Retinal pigment epithelial cell (primary cell): ENCODE measurements at regions not wholly inside any gene's neighbourhood (a gene's known extent, or its start where the extent isn't known, plus 50 kb on each side); places are given as distances from the start of the nearest gene placed in this dataset.

Experiments
- DNase-seq: peaks from one replicate; pipeline ENCODE4 v3.0.0-alpha.2; 2010; ENCODE audit warnings: low read depth
- H3K4me3 ChIP-seq: 2 replicates; pipeline ENCODE4 v1.5.1; 2011; ENCODE audit warnings: mild to moderate bottlenecking, low read length, control low read depth, moderate library complexity
- TF ChIP-seq, protein P1 (sequence below): conservative IDR thresholded peaks from 2 replicates; pipeline ENCODE4 v1.5.1; 2011; ENCODE audit warnings: low read depth, low read length, control low read depth, inconsistent platforms

DNA sequence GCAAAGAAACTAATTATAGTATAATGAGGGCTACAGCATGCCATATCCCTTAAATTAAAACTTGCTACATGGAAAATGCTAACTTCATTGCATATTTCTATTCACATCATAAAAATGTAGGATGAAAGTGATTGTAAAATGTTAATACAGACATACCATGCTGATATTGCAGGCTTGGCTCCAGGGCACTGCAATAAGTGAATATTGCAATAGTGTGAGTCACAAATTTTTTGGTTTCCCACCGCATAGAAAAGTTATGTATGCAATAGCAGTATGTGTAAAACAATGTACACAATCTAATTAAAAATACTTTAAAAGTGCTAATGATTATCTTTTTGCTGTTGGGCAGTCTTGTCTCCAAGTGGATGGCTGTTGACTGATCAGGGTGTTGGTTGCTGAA lies 162.1 kb downstream of the CD8B2 start:
- DNase-seq, result no peak
- no peak overlapping the region for H3K4me3 ChIP-seq
- TF ChIP-seq, protein P1, sequence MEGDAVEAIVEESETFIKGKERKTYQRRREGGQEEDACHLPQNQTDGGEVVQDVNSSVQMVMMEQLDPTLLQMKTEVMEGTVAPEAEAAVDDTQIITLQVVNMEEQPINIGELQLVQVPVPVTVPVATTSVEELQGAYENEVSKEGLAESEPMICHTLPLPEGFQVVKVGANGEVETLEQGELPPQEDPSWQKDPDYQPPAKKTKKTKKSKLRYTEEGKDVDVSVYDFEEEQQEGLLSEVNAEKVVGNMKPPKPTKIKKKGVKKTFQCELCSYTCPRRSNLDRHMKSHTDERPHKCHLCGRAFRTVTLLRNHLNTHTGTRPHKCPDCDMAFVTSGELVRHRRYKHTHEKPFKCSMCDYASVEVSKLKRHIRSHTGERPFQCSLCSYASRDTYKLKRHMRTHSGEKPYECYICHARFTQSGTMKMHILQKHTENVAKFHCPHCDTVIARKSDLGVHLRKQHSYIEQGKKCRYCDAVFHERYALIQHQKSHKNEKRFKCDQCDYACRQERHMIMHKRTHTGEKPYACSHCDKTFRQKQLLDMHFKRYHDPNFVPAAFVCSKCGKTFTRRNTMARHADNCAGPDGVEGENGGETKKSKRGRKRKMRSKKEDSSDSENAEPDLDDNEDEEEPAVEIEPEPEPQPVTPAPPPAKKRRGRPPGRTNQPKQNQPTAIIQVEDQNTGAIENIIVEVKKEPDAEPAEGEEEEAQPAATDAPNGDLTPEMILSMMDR, result no peak

DNA sequence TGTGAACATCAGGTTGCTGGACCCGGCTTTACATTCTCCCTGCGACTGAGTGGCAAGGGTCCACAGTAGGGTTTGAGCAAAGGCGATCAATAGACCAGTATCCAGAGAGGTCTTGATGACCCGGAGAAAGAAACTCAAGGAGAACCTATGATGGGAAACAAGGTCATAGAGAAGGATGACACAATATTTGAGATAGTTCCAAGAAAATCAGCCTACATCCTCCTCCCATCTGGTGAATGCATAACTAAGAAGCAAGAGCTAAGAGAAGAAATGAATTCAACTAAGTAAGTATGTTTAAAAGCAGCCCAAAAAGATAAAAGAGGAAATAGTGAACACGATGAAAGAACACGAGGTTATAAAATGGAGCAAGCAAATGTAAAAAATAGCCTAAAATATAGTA lies 166.3 kb downstream of the CD8B2 start:
- H3K4me3 ChIP-seq, result no peak overlapping the region
- TF ChIP-seq, protein P1, result no peak
- DNase-seq, result no peak

DNA sequence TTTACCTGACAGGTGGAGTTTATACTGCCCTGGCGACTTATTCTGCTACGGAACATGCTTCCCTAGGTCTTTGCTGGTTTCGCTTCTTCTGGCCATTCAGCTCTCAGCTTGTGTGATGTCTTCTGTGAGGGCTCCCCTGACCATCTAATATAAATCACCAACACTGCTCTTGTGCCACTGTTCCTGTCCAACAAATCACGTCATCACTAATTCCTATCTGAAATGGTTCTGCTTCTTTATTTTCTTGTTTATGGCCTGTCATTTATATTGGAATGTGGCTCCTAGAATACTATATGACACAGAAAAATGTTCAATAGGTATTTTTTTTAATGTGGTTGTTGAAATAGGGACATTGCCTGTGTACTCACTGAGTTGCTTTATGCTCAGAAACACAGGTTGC lies 171.5 kb downstream of the CD8B2 start:
- H3K4me3 ChIP-seq, result no peak overlapping the region
- DNase-seq, result no peak
- TF ChIP-seq, protein P1, result no peak

DNA sequence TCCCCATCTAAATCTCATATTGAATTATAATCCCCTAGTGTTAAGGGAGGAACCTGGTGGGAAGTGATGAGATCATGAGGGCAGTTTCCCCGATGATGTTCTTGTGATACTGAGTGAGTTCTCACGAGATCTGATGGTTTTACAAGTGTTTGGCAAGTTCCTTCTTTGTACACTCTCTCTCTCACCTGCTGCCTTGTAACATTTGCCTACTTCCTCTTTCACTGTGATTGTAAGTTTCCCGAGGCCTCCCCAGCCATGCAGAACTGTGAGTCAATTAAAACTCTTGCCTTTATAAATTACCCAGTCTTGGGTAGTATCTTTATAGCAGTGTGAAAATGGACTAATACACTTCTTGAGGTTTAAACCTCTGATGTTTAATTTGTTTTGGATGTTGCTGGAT lies 177.5 kb downstream of the CD8B2 start:
- no peak for DNase-seq
- TF ChIP-seq, protein P1, result no peak
- H3K4me3 ChIP-seq, result no peak overlapping the region

DNA sequence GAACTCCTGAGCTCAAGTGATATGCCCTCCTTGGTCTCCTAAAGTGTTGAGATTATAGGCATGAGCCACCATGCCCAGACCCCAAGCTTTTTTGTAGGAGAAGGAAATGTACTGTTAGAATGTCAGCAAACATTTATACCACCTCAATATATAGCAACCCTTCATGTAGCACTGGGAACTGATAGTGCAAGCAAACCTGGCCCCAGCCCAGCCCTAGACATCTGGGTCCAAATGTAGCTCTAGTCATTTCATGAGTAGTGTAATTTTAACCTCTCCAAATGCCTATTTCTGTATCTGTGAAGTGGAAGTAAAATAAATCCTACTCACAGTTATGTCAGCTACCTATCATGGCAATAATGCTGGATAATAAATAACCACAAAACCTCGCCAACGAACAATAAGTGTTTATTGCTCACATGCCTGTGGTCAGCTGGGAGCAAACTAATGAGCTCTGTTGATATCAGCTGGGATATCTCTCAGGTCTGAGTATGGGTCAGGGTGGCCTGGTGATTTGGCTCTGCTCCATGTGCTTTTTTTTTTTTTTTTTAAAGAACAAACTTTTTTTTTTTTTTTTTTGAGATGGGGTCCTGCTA lies 180.4 kb downstream of the CD8B2 start:
- TF ChIP-seq, protein P1, result no peak
- DNase-seq, result no peak

DNA sequence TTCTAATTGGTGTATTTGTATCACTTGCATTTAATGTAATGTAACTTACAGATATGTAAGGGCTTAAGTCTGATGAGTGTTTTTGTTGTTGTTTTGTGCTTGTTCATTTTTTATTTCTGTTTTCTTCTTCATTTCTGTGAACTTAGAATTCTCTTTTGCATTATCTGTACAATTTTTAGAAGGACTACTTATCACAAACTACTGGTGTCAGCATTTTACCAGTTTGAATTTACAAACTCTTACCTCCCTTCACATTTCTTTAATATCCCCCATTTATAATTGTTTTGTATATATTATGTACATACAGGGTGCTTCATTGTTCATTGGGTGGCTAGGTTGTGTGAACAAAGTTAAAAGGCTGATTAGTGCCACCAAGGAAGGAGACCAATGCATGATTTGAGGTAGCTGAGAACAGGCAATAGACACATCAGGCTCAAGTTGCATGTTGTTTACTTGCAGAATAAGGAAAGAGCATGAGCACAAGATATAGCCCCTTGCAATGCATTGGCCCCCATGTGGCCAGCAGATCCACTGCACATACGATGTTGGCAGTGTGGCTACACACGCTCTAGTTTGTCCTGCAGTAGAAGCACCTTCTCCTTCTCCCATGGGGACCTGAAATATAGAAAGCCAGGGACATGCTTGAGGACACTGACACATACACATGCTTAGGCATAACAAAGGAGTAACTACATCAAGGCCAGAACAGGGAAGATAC lies 198.2 kb downstream of the CD8B2 start:
- no peak for DNase-seq
- H3K4me3 ChIP-seq, result no peak overlapping the region
- TF ChIP-seq, protein P1, result no peak

More for the DNA sequence above, 180.4 kb downstream of the CD8B2 start:
- no peak overlapping the region for H3K4me3 ChIP-seq

DNA sequence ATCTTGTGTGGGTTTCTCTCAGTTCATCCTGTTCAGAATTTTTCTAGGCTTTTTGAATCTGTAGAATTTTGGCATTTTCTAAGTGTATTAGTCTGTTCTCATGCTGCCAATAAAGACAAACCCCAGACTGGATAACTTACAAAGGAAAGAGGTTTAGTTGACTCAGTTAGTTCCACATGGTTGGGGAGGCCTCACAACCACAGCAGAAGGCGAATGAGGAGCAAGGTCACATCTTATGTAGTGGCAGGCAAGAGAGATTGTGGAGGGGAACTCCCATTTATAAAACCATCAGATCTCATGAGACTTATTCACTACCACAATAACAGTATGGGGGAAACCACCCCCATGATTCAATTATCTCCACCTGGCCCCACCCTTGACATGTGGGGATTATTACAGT lies 199.2 kb downstream of the ST6GAL2 start:
- TF ChIP-seq, protein P1, result no peak

More for the DNA sequence above, 199.2 kb downstream of the ST6GAL2 start:
- no peak for DNase-seq
- H3K4me3 ChIP-seq, result no peak overlapping the region
